ENCODE measurements at regions not wholly inside any gene's neighbourhood (a gene's known extent, or its start where the extent isn't known, plus 50 kb on each side); places are given as distances from the start of the nearest gene placed in this dataset.

- TF ChIP-seq CTCF (conservative IDR thresholded peaks at IDR 0.05; ENCODE audit: low read depth, low read length), result no peak
- no peak for TF ChIP-seq EZH2 (IDR thresholded peaks at IDR 0.05; ENCODE audit: borderline replicate concordance, low read depth, low read length, poor library complexity, severe bottlenecking)
These were observed 784.0 kb upstream of the SEMA6D start for GRCh38 chr15:46933332-46933731.
